Activated CD4-positive, CD25-positive, alpha-beta regulatory T cell treated with anti-CD3 and anti-CD28 coated beads, Interleukin-2, amount 50 U/mL, for 24 hours (primary cell): ENCODE measurements at regions not wholly inside any gene's neighbourhood (a gene's known extent, or its start where the extent isn't known, plus 50 kb on each side); places are given as distances from the start of the nearest gene placed in this dataset.
"Not testable (repeated sequence)": the region's sequence is repeated elsewhere in the genome, so short reads cannot be mapped to it uniquely, and the experiment has no call there.

ENCODE experiments used
- ATAC-seq, 2 donors: fragments of 150-1000 bp; cut with Tn5 transposase; one replicate each; pipeline ENCODE4 v1.10.0; 2021; ENCODE audit warnings: mild to moderate bottlenecking in 1 of 2, moderate library complexity in 1 of 2

DNA sequence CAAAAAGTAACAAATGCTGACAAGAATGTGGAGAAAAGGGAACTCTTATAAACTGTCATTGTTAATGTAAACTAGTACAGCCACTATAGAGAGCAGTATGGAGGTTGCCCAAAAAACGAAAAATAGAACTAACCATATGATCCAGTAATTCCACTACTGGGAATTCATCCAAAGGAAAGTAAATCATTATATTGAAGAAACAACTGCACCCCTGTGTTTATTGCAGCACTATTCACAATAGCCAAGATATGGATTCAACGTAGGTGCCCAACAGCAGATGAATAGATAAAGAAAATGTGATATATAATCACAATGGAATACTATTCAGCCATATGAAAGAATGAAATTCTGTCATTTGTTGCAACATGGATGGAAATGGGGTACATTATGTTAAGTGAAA, 188.0 kb upstream of the E2F7 start:
- no peak for ATAC-seq

DNA sequence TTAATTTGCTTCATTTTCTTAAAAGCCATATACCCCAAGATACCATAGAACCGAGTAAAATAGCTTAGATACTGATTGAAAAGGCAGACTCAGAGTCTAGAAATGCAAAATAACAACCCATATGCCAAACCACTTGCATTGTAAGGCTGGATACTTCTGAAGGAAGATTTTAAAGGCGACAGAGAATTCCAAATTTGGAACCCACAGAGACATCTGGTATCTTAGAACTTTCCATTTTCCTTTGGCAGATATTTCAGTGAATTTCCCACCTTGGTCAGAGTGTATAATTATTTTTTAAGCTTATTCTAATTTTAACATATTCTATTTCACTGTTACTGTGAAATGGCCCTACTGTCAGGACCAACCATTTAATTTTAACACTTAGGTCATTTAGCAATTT, 186.4 kb upstream of the E2F7 start:
- no peak for ATAC-seq

DNA sequence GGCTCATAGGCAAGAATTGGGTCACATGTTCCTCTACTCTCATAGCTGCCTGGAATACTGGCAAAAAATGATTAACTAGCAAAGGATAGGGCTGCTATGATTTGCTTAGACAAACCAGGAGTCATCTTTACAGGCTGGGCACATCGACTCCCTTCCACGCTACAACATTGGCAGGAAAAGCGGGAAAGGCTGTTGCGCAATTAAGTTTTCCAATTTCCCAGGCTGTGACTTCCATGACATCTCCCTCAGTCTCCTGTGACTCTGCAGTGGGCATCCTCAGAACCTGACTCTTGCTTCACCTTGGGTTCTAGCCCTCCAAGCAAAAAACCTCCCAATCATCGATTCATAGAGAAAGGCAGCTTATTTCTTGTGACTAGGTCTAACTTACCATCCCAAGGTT, 184.5 kb upstream of the E2F7 start:
- ATAC-seq: no peak

DNA sequence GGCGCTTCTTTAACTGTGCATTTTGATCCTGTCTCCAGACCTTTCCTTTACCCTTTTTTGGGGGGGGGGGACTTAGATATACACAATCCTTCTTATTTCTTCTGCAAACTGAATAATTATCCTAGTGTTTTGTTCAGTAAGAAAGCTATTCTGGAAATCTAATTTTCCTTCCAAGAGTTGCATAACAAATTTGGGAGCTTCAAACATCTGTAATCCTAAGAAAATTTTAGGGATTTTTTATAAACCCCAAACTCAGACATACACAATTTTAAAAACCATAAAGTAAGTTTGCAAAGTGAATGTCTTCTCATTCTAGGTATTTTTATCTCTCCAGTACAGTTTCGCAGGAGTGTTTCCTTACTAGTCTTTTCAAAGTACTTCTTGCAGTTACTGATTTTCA, 182.7 kb upstream of the E2F7 start:
- no peak for ATAC-seq

DNA sequence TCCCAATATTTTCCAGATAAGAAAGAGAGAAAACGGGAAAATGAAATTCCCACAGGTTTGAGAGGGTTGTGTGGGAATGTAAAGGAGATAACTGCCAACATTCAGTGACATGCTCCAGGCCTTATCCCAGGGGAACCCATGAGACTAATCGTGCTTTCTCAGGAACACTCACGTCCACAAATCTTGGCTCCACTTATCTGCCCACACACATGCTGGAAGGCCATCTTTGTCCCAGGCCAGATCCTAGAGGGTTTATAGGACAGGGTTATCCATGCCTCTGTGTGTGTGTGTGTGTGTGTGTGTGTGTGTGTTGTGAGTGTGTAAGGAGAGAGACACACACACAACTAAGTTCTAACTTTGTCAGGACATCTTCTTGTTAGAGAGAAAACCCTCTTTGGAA, 182.2 kb upstream of the E2F7 start:
- no peak for ATAC-seq

DNA sequence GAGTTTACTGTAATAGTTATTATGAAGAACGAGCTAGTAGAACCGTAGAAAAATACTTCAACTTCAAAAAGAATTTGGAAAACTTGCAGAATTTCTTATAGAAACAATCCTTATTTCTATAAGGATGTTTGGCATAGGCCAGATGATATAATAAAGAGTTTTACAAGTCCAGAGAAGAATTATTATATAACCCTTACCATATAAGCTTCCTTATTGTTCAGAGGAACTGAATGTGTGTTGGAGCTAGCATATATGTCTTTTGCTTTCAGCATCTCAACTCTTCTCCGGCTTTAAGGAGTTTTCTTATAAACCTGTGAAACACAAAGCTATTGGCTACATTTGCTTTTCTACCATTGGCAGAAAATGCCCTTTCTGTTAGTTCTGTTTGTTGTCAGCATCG, 178.0 kb upstream of the E2F7 start:
- no peak for ATAC-seq

DNA sequence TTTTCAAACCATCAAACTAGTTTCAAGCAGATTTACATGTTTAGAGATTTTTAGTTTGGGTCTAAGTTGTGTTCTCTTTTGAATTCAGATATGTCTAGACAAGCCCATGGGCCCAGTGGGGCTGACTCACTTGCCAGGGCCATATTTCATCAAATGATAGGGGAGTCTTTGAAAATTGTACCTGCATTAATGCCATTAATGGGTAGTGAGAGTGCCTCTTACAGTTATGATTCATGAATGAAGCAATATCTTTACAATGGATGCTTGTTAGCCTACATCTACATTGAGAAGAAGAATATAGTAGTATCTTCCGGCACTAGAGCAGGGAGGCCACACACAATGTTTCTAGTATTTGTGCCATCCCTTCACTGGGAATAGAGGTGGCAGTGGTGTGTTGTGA, 174.2 kb upstream of the E2F7 start:
- no peak for ATAC-seq

DNA sequence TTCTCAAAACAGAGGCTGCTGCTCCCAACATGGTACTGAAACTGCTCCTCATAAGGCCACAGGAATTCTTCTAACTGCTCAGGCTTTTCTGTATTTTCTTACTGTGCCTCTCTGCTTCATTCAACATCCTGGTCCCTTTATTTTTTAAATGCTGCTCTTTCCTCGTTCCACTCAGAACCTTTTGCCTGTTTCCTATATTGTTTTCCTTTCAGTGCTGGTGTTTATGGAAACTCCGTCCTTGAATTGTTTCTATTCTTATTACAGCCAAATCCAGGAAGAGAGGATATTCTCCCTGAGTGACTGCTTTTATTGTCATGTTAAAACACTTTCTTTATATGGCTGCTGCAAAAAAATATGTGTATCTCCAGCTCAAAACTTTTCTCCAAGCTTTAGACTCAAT, 173.0 kb upstream of the E2F7 start:
- ATAC-seq: no peak

DNA sequence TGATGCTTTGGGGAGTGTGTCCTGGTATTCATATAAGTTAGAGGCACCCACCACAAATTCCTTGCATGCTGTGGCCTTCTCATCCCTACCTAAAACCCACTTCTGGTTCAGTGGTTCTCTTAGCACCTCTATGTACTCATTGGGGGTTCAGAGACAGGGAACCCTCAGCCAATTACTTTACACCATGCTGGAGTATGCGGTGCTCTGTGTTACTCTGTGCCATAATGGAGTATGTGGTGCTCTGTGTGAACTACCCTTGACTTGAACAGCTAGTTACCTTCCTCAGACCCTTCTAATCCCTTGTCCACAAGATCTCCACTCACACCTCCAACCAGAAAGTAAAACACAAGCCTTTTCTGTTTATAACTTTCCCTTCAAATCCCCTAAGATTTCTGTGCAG, 172.5 kb upstream of the E2F7 start:
- peak in 1 of 2 donors; percentile 9 for ATAC-seq

DNA sequence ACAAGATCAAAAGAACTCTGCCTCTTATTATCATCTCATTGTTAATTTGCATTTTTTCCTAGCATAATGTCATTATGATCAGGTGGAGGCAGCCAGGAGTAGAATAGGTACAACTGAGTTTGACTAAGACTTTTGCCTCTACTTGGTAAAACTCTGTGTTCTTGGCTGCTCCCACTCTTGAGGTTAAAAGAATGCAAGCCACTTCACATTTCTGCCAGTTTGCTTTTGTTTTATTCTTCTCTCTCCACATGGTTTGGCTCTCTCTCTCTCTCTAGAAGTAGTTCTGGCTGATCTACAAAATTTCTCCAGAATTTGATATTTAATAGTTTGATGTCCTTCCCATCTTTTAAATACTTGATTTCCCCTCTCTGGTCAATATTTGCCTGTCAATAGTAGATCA, 170.7 kb upstream of the E2F7 start:
- no peak for ATAC-seq

DNA sequence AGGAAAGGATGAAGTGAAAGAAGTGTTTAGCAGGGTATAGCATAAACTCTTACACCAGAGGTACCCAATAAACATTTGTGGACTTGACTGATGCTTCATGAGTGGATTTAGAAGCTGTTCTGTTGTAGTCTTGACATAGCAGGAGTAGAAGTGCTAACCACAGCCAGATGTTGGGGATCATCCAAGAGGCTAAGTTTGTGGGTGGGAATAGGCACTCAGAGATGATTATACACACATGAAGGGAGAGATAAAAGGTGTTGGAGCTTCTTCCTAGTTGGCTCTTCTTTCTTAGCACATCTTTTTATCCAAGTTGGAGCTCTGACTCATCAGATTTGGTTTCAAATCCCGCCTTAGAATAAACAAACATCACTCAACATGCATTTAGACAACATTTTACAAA, 166.7 kb upstream of the E2F7 start:
- ATAC-seq: no peak

DNA sequence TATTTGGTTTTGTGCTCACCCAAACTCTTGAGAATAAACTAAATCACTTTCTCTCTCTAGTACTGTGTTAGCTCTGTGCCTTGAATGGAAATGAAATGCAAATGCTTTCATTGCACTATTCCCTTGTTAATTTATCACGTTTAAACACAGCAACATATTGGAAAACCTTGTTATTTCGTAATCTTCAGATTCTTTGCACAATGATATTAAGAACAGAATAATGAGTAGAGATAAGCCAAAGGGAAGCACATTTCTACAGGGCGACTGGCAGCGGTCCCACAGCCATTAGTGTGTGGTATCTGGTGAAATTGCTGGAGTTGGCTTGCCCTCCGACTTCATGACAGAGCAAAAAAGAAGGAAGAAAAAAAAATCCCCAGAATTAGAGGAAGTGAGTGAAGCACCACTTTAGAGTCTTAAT, 166.1 kb upstream of the E2F7 start:
- no peak for ATAC-seq

DNA sequence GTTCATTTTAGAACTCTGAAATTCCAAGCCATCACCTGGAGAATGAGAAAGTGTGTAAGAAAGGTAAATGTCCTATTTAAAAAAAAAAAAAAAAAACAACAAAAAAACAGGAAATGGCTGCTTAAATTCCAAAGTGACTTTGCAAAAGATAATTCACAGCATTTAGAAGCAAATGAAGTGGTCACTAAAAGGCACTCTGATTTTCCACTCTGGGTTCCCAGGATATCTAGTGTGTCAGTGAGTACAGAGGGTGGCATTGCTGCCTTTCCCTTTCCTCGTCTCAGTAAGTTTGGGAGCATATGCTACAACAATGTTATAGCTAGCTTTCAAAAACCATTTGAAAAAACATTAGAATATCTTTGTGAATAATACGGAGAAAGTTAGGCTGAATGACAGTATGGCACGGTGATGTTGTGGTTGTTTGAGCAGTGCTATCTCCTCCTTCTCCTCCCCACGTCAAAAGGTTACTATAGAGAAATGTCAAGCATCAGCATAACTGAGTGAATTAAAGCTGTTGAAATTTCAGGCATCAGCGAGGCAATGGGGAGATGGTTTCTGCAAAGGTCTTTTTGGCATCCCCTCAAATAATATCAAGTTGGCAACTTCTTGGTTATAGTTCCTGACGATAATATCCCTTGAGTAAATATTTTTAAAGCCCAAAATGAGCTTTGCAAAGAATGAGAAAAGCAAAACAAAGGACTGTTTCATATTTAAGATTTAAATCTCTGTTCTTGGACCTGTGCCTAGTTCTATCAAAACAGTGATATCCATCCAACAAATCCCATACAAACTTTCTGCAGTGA, 164.5 kb upstream of the E2F7 start:
- ATAC-seq: no peak

DNA sequence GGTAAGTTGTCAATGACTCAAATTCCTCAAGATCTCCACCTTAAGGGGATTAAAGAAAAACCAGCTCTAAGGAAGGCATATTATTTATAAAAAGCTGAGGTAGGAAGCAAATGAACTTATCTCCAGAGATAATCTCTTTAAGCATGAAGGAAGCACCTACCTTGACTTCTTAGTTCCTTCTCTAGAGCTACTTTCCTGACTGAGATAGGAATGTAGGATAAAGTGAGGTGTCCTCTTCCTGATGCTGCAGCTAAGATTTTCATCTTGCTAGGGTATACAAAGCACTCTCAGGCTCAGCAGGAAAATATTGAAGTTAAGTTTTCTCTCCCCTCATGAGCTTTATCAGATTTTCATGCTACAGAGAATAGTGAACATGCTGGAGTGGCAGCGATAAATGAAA, 163.0 kb upstream of the E2F7 start:
- ATAC-seq: no peak

DNA sequence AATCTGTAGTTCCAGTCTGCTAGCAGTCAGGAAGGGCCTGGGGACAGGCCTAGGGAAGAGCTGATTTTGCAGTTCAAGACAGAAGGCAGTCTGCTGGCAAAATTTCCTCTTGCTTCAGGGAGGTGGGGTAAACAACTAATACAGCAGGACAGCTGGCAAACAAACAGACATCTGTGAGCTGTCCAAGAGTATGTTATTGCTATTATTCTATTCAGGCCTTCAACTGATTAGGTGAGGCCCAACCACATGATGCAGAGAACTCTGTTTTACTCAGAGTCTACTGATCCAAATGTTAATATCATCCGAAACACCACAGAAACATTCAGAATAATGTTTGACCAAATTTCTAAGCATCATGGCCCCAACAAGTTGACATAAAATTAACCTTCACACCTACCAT, 161.0 kb upstream of the E2F7 start:
- ATAC-seq: no peak

DNA sequence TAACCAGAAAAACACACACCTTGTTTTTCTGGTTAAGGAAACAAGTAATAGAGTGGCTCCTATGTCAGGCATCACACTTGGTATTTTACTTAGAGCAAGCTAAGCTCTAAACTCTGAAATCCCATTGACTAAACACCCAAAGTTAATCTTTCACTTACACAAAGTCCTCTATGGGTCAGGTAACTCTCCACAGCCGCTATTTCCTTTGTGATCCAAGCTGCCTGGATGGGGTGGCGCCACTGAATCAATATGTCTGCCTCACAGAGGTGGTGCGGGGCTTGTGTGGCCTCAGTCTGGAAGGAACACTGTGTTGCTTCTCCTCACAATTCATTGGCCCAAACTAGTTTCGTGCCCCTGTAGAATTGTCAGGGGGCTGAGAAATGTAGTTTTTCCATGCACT, 160.0 kb upstream of the E2F7 start:
- ATAC-seq: no peak

DNA sequence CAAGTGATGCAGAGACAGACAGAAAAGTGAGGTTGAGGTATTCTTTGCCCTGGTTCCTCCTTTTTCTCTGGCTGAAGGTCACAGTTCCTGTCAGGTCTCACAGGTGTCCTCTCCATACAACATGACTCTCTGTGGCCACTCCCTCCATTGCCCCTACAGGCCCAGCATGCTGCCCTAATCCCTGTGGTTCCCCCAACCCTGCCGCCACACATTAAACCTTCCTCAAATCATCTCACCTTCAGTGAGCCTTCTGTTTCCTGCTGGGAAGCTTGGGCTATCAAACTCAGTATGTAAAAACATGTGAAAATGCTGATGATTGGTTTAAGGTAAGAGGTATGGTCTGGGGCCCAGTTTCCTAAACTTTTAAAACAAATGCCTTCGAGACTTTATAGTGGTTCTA, 159.0 kb upstream of the E2F7 start:
- ATAC-seq: no peak

DNA sequence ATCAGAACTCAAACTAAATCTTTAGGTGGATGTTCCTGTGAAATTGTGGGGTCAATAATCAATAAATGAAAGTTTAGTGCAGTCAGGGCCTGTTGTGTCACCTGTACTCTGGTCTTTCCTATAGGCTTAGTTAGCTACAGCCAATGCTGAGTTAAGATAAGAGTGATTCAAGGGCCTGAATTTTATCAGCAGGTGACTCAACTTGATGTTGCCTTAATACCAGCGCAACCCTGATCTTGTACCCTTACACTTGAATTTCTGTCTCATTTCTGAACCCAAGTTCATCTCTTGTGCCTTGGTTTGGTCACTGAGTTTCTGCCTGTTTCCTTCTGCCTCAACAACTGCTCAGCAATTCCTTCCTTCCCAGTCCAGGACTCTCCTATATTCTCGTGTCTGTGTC, 157.0 kb upstream of the E2F7 start:
- ATAC-seq: no peak

DNA sequence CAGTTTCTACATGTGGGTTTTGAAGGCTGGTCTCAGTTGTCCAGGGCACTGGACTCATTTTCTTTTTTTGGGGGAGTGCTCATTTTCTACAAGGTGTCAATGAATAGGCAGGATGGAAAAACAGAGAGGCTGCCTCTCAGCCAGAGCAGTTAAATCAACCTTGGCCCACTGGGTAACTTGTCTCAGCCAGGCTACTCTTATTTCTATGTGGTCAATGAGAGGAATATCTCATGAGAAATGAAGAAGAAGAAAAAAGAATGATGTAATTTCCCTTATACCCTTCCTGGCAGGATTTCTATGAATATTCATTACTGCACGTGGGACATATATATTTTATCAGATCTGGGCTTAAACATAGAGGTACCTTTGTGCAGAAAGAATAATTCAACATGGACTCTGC, 155.2 kb upstream of the E2F7 start:
- no peak for ATAC-seq

DNA sequence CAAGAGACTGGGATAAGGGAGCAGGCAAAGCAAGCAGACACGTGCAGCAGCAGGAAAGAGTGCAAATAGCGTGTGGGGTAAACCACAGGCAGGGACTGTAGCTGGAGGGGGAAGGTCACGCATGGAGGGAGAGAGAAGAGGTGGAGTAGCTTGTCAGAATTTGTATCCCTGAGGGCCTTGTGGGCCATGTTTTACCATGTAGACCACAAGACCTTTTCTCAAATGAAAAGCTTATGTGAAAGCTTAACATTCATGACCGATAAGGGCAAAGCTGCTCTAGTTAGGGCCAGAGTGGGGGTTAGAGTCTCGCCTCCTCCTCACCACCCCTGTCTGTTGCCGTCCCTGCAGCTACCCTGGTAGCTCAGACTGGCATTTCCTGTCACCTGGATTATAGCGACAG, 152.9 kb upstream of the E2F7 start:
- ATAC-seq: no peak

DNA sequence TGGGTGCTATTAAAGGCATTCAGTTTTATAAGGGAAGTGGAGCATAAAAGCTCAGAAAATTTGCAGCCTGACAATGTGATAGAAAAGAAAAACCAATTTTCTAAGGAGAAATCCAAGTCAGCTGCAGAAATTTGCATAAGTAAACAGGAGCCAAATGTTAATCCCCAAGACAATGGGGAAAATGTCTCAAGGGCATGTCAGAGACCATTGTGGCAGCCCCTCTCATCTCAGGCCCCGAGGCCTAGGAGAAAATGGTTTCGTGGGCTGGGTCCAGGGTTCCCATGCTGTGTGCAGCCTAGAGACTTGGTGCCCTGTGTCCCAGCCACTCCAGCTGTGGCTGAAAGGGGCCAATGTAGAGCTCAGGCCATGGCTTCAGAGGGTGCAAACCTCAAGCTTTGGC, 150.8 kb upstream of the E2F7 start:
- not testable (repeated sequence) for ATAC-seq

DNA sequence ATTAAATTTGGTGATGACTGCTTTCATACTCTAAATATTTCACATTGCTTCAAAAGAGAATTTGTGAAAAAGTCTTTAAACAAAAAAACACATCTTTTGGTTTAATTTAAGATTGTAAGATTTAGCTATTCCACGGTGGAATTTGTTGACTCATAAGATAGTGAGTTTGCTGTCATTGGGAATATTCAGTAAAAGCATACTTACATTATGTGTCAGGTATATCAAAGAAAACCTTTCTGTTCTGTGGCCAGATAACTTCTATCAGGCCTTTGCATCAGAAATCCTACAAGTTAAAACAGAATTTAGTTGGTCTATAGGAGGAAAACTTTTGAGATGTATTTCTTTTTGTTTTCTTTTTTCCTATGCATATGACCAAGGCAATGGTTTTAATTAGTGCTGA, 148.8 kb upstream of the E2F7 start:
- ATAC-seq: no peak

DNA sequence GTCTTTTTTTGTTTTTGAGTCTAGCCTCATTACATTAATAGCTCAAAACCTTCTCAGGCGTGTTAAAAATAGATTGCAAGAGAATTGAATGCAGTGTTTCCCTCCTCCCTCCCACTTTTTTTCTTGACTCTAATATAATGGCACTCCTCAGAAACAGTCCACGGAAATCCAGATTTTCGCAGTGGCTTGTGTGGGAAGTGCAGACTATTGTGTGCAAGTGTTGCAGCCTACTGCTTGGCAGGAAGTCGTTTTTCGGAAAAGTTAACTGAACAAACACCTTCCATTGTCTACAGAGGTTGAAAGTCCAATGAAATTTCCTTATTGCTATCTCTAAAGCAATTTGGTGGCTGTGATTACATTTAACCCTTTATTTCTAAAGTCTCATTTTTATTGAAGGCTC, 147.9 kb upstream of the E2F7 start:
- ATAC-seq: no peak

DNA sequence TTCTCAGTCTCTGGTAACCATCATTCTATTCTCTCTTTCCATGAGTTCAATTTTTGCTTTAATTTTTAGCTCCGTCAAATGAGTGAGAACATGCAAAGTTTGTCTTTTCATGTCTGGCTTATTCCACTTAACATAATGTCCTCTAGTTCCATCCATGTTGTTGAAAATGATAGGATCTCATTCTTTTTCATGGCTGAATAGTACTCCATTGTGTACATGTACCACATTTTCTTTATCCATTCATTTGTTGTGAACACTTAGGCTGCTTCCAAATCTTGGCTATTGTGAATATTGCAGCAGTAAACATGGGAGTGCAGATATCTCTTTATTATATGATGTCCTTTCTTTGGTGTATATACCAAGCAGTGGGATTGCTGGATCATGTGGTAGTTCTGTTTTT, 145.4 kb upstream of the E2F7 start:
- no peak for ATAC-seq

DNA sequence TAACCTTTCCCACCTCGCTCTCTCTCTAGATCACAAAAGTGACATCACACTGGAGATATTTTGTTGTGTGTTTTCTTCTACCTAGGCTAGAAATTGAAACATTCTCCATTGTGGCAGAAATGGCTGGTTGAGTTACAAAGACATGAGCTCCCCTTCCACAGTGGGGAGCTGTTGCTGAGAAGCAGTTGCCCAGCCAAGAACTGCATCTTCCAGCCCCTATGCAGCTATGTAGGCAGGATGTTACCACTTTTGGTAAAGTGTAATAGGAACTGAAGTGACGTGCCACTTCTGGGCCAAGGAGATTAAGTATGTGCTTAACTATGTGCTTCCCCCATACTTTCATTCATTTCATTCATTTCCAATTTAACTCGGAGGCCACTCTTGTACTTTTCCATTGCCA, 138.7 kb upstream of the E2F7 start:
- no peak for ATAC-seq
